HepG2 (cell line): ENCODE measurements at regions not wholly inside any gene's neighbourhood (a gene's known extent, or its start where the extent isn't known, plus 50 kb on each side); places are given as distances from the start of the nearest gene placed in this dataset.

Experiments used
- ATAC-seq: fragments of 200-7000 bp; cut with Tn5 transposase; 3 replicates; pipeline ENCODE4 v1.9.1; 2020; ENCODE audit warnings: mild to moderate bottlenecking, moderate library complexity
- BruUV-seq: library from RNA; stranded (reverse); fragments of 400-500 nt; replicated peaks from 2 replicates; lab custom pipeline; 2021; lab: Mats Ljungman, UMichigan
- CTCF ChIA-PET: fragments of 300-600 bp; formaldehyde crosslinking; extraction: SDS; loops from one replicate; lab custom pipeline; 2021; ENCODE audit warnings: low total read pairs, inconsistent platforms, low intra/inter-chr PET ratio; lab: Yijun Ruan, JAX
- POLR2A ChIA-PET: fragments of 350-600 bp; sonication (Branson Sonifier 250); formaldehyde crosslinking; loops from one replicate; lab custom pipeline; 2020; ENCODE audit warnings: antibody characterized with exemption, inconsistent platforms; lab: Yijun Ruan, JAX
- DNase-seq: peaks from one replicate; pipeline ENCODE4 v3.0.0-alpha.2; 2015; ENCODE audit warnings: low spot score
- FAIRE-seq: peaks from 3 replicates; lab custom pipeline; 2011; peaks lifted over from hg19 to GRCh38; lab: Jason Lieb, UNC
- H2AFZ ChIP-seq: one replicate; pipeline ENCODE4 v1.6.1; 2011; ENCODE audit warnings: low read length, inconsistent platforms
- H3K27ac ChIP-seq: fragments of 300-600 bp; 3 replicates; pipeline ENCODE4 v1.8.0; 2011; ENCODE audit warnings: mixed run types, mild to moderate bottlenecking, mixed read lengths, low read length, inconsistent platforms; ENCODE audit not compliant: insufficient read depth; ENCODE audit errors: extremely low read length
- H3K27me3 ChIP-seq, 2 experiments: fragments of 200-600 bp in 1 of 2; 2 replicates in 1 of 2; 3 replicates in 1 of 2; pipeline versions ENCODE4 v1.6.0 to v1.8.0; 2011; ENCODE audit warnings: low read length in 2 of 2, mild to moderate bottlenecking in 2 of 2, moderate library complexity in 2 of 2, inconsistent platforms in 1 of 2; ENCODE audit not compliant: insufficient read depth in 2 of 2, control insufficient read depth in 1 of 2
- H3K36me3 ChIP-seq, 2 experiments: fragments of 200-600 bp in 1 of 2; replicated peaks in 1 of 2; 2 replicates in 1 of 2; 3 replicates in 1 of 2; pipeline versions ENCODE4 v1.5.1 to v1.8.0; 2011; ENCODE audit warnings: low read length in 2 of 2, inconsistent platforms in 1 of 2; ENCODE audit not compliant: insufficient read depth in 2 of 2, control insufficient read depth in 1 of 2
- H3K4me1 ChIP-seq: 2 replicates; pipeline ENCODE4 v1.5.1; 2012; ENCODE audit warnings: low read length, inconsistent platforms; ENCODE audit not compliant: insufficient read depth
- H3K4me2 ChIP-seq: 2 replicates; pipeline ENCODE4 v1.6.0; 2011; ENCODE audit warnings: low read depth, low read length, inconsistent platforms
- H3K4me3 ChIP-seq, 3 experiments: fragments of 200-600 bp in 1 of 3; sonication (generic), shearing (Covaris generic) in 1 of 3; replicated peaks in 1 of 3; 2 replicates each; pipeline ENCODE4 v1.5.1; 2011 to 2016; ENCODE audit warnings: low read length in 3 of 3, inconsistent platforms in 2 of 3, low read depth in 2 of 3, mild to moderate bottlenecking in 2 of 3, control low read depth in 1 of 3, mixed read lengths in 1 of 3; ENCODE audit not compliant: insufficient read depth in 1 of 3
- H3K79me2 ChIP-seq: one replicate; pipeline ENCODE4 v1.6.1; 2011; ENCODE audit warnings: low read length, inconsistent platforms; ENCODE audit not compliant: insufficient read depth
- H3K9ac ChIP-seq: 2 replicates; pipeline ENCODE4 v1.6.0; 2011; ENCODE audit warnings: mild to moderate bottlenecking, low read depth, low read length, inconsistent platforms; ENCODE audit not compliant: insufficient read depth
- H3K9me3 ChIP-seq: 2 replicates; pipeline ENCODE4 v1.5.1; 2012; ENCODE audit warnings: mild to moderate bottlenecking, low read length
- H4K20me1 ChIP-seq: 2 replicates; pipeline ENCODE4 v1.6.0; 2011; ENCODE audit warnings: inconsistent platforms, mild to moderate bottlenecking, low read length, moderate library complexity; ENCODE audit not compliant: insufficient read depth
- FOXC1 ChIP-seq: sonication (generic); formaldehyde crosslinking; IDR thresholded peaks from 2 replicates; pipeline ENCODE4 v1.8.0; 2022; ENCODE audit warnings: mild to moderate bottlenecking, missing genetic modification reagents, borderline replicate concordance
- KDM5A ChIP-seq: fragments of 200-600 bp; sonication (generic); IDR thresholded peaks from 2 replicates; pipeline ENCODE4 v1.7.0; 2018; ENCODE audit warnings: antibody characterized with exemption, mild to moderate bottlenecking, low read length, borderline replicate concordance
- NR1H2 ChIP-seq: sonication (generic); formaldehyde crosslinking; IDR thresholded peaks from 2 replicates; pipeline ENCODE4 v1.8.1; 2022; ENCODE audit warnings: low read depth, missing genetic modification reagents, borderline replicate concordance
- STAG1 ChIP-seq: sonication (generic); formaldehyde crosslinking; IDR thresholded peaks from 2 replicates; pipeline ENCODE4 v1.4.0; 2020; ENCODE audit warnings: missing genetic modification reagents
- STAT5B ChIP-seq: sonication (generic); formaldehyde crosslinking; IDR thresholded peaks from 2 replicates; pipeline ENCODE4 v1.4.0; 2020; ENCODE audit warnings: missing genetic modification reagents
- THYN1 ChIP-seq: sonication (generic); formaldehyde crosslinking; IDR thresholded peaks from 2 replicates; pipeline ENCODE4 v1.8.1; 2023; ENCODE audit warnings: low read depth, mild to moderate bottlenecking, moderate library complexity, missing genetic modification reagents, borderline replicate concordance
- TMF1 ChIP-seq: sonication (generic); formaldehyde crosslinking; IDR thresholded peaks from 2 replicates; pipeline ENCODE4 v1.8.1; 2022; ENCODE audit warnings: low read depth, missing genetic modification reagents
- ZMYM2 ChIP-seq: sonication (generic); formaldehyde crosslinking; IDR thresholded peaks from 2 replicates; pipeline ENCODE4 v1.8.0; 2022; ENCODE audit warnings: mild to moderate bottlenecking, missing genetic modification reagents
- ZNF451 ChIP-seq: sonication (generic); formaldehyde crosslinking; IDR thresholded peaks from 2 replicates; pipeline ENCODE4 v1.5.0; 2020; ENCODE audit warnings: mild to moderate bottlenecking, missing genetic modification reagents
- ZNF501 ChIP-seq: sonication (generic); formaldehyde crosslinking; IDR thresholded peaks from 2 replicates; pipeline ENCODE4 v1.5.1; 2020; ENCODE audit warnings: mild to moderate bottlenecking, moderate library complexity, missing genetic modification reagents
- ZNF609 ChIP-seq: sonication (generic); formaldehyde crosslinking; IDR thresholded peaks from 2 replicates; pipeline ENCODE4 v1.4.0; 2020; ENCODE audit warnings: mild to moderate bottlenecking, missing genetic modification reagents, borderline replicate concordance
- ZNF644 ChIP-seq: IDR thresholded peaks from 2 replicates; pipeline ENCODE4 v1.6.1; 2016; ENCODE audit warnings: low read depth
- WGBS: methylation state at CpG from one replicate; pipeline ENCODE4 v1.1.6; 2017; ENCODE audit warnings: low lambda C conversion rate; 5-methylcytosine and 5-hydroxymethylcytosine counted together
- in situ Hi-C: cut with HindIII; loops from 2 replicates; pipeline ENCODE4 v1.10.0; 2017; ENCODE audit warnings: low pct_unique_long_range_greater_than_20kb; ENCODE audit not compliant: extremely low pct_ligation_motif_present
- intact Hi-C: fragments of 100-400 bp; cut with micrococcal nuclease; formaldehyde crosslinking; loops from one replicate; pipeline ENCODE4 v1.10.0; 2022; ENCODE audit not compliant: unreplicated experiment
- TF ChIP-seq, protein P1 (sequence below): IDR thresholded peaks from 2 replicates; pipeline ENCODE4 v1.6.1; 2018; ENCODE audit warnings: missing genetic modification reagents, mild to moderate bottlenecking, missing compliant biosample characterization
- TF ChIP-seq, protein P2 (sequence below): sonication (generic); formaldehyde crosslinking; IDR thresholded peaks from 2 replicates; pipeline ENCODE4 v1.4.0; 2020; ENCODE audit warnings: mild to moderate bottlenecking, missing genetic modification reagents
- TF ChIP-seq, protein P3 (sequence below): sonication (generic); formaldehyde crosslinking; conservative IDR thresholded peaks from 2 replicates; pipeline ENCODE4 v1.8.0; 2022; ENCODE audit warnings: low read depth, missing genetic modification reagents

DNA sequence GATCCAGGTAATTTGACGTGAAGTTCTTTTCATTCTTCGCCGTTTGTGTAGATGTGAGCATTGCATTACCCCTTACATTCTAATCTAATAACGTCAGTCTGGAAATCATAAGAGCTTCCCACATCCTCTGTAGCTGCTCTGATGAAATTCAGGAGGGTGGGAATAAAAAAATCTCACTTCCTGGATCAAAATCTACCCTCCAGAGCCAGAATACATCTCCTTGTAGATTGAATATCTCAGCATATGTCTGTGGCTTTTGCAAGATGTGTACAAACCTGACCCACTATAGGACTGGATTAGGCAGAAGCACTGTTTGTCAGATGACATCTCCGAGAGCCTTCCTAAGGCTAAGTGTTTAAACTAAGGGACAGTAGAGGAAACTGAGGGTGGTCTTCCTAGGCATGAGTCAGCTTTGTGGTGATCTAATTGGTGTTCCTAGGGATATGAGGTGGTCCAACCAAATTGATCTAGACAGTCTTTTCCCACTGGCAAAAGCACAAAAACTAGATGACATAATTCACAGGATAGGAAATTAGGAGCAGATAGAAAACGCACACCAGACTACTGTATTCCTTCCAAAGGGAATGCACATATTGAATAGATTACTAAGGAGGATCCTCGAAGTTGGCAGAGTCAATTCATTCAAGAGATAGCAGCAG lies 216.3 kb upstream of the LRTM1 start:
- BruUV-seq, result no TSS peak
- ATAC-seq, result no peak
- CTCF ChIA-PET, result no interaction called here
- Histone ChIP-seq H3K4me2 (no peak overlapping the region), H3K36me3 (no peaks in the 10 kb centered on the region), H3K79me2 (no peaks in the 10 kb centered on the region), H3K4me1 (no peaks in the 10 kb centered on the region), H3K27ac (no peak overlapping the region), H2AFZ (no peak overlapping the region), H3K9me3 (no peaks in the 10 kb centered on the region), H3K9ac (no peak overlapping the region), H3K27me3 (no peaks in the 10 kb centered on the region), H4K20me1 (no peaks in the 10 kb centered on the region), H3K4me3 (no peak overlapping the region)
- DNase-seq, result no peak
- POLR2A ChIA-PET, result no interaction called here
- intact Hi-C loops (no loop called here), in situ Hi-C loops (no loop called here)
- WGBS, result 12% methylated on average over 7 of the region's 7 CpGs
- no peak for FAIRE-seq
- TF ChIP-seq ZNF644 (CRISPR knock-in tag) (no peak), ZNF451 (CRISPR knock-in tag) (no peak), ZNF501 (CRISPR knock-in tag) (no peak), NR1H2 (CRISPR knock-in tag) (no peak), KDM5A (no peak), STAT5B (CRISPR knock-in tag) (no peak), TMF1 (CRISPR knock-in tag) (no peak), THYN1 (CRISPR knock-in tag) (no peak), FOXC1 (CRISPR knock-in tag) (no peak), STAG1 (CRISPR knock-in tag) (no peak), ZMYM2 (CRISPR knock-in tag) (no peak), ZNF609 (no peak)
- TF ChIP-seq, protein P1, sequence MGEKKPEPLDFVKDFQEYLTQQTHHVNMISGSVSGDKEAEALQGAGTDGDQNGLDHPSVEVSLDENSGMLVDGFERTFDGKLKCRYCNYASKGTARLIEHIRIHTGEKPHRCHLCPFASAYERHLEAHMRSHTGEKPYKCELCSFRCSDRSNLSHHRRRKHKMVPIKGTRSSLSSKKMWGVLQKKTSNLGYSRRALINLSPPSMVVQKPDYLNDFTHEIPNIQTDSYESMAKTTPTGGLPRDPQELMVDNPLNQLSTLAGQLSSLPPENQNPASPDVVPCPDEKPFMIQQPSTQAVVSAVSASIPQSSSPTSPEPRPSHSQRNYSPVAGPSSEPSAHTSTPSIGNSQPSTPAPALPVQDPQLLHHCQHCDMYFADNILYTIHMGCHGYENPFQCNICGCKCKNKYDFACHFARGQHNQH (CRISPR knock-in tag), result no peak
- TF ChIP-seq, protein P2, sequence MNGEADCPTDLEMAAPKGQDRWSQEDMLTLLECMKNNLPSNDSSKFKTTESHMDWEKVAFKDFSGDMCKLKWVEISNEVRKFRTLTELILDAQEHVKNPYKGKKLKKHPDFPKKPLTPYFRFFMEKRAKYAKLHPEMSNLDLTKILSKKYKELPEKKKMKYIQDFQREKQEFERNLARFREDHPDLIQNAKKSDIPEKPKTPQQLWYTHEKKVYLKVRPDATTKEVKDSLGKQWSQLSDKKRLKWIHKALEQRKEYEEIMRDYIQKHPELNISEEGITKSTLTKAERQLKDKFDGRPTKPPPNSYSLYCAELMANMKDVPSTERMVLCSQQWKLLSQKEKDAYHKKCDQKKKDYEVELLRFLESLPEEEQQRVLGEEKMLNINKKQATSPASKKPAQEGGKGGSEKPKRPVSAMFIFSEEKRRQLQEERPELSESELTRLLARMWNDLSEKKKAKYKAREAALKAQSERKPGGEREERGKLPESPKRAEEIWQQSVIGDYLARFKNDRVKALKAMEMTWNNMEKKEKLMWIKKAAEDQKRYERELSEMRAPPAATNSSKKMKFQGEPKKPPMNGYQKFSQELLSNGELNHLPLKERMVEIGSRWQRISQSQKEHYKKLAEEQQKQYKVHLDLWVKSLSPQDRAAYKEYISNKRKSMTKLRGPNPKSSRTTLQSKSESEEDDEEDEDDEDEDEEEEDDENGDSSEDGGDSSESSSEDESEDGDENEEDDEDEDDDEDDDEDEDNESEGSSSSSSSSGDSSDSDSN (CRISPR knock-in tag), result no peak
- TF ChIP-seq, protein P3, sequence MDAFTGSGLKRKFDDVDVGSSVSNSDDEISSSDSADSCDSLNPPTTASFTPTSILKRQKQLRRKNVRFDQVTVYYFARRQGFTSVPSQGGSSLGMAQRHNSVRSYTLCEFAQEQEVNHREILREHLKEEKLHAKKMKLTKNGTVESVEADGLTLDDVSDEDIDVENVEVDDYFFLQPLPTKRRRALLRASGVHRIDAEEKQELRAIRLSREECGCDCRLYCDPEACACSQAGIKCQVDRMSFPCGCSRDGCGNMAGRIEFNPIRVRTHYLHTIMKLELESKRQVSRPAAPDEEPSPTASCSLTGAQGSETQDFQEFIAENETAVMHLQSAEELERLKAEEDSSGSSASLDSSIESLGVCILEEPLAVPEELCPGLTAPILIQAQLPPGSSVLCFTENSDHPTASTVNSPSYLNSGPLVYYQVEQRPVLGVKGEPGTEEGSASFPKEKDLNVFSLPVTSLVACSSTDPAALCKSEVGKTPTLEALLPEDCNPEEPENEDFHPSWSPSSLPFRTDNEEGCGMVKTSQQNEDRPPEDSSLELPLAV (CRISPR knock-in tag), result no peak
